ENCODE measurements at regions not wholly inside any gene's neighbourhood (a gene's known extent, or its start where the extent isn't known, plus 50 kb on each side); places are given as distances from the start of the nearest gene placed in this dataset.

GRCh38 chr15:95644100-95644875, 686.2 kb upstream of the NR2F2 start:
- DNase-seq (ENCODE audit: low read depth in 2 of 2): no peak

DNA sequence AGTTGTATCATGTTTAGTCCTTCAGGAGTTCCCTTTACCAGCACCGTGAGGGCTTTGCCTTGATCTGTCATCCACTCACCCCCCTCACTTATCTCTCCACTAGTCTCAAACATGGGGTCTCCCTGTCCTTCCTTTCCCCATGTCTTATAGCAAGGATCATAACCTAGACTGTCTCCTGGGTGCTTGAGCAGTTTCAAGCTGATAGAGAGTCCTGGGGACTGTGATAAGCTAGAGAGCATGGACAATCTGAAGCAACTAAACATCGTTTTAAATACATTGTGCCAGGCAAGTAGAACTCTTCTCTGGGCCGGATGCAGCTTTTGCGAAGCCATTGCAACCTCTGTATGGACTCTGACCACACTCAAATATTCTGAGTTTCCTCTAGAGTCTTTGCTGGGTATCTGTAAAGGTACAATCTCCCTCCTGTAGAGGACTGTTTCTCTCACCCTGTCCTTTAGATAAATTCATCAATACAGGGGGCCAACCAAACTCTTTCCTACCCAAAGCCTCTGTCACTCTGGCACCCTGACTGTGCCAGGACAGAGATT, 684.6 kb upstream of the NR2F2 start:
- DNase-seq (ENCODE audit: low read depth in 2 of 2): no peak

- DNase-seq (ENCODE audit: low read depth in 2 of 2): no peak
Measured at GRCh38 chr15:95646484-95647273, 683.8 kb upstream of the NR2F2 start.

DNA sequence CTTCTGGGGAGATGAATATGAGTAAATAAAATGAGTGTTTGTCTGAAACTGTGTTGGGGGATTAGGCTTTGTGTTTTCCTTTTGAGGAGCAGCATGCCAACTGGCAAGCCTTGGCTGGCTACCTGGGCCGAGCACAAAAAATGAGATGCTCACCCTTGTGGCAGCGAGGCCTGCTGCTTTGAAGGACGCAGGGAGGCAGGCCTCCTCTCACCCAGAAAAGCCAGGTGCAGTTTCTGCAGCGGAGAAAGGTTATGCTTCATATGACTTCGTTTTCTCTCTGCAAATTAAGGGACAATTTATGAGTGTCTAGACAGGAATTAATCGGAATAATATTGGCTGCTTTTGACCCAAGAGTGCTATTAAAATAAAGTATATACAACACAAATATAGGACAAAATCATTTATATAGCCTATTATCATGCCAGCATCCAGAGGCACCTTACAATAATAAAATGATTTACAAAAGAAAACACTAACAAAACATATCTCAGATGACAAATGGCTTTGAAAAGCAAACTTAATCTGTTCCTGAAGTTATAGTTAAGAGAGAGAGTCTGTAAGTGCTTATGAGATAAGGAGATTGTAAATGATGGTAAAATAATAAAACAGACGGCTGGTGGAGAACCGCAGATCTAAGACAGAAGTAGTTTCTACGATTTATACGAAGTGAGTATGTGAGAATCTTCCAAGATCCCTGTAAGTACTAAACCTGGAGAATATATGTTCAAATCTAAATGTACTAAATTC, 682.8 kb upstream of the NR2F2 start:
- no peak for DNase-seq (ENCODE audit: low read depth in 2 of 2)

GRCh38 chr15:95653361-95653805, 677.1 kb upstream of the NR2F2 start:
- DNase-seq (ENCODE audit: low read depth in 2 of 2): no peak

DNA sequence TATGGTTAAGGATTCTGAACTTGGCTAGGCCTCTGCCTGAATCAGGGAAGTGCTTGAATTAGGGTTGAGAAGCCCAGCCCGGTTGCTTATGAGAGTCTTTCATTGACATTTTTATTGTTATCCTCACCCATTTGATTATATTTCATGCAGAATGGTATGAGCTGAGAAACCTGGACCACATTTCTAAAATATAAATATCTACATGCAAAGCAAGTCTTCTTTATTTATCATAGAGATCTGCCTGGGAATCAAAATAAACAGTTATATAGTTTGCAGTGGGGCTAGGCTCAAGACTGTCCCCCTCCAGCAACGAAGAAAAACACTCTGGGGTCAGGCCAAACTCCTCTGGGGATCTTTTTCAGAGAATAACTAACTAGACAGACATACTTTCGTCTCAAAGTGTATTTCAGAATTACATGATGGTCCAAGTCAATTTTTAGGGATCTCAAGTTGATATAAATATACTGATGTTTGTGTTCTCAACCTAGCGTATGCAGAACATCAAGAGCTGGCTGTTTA, 675.4 kb upstream of the NR2F2 start:
- no peak for DNase-seq (ENCODE audit: low read depth in 2 of 2)

- no peak for DNase-seq (ENCODE audit: low read depth in 2 of 2)
Measured at GRCh38 chr15:95656595-95656994, 673.9 kb upstream of the NR2F2 start.

DNA sequence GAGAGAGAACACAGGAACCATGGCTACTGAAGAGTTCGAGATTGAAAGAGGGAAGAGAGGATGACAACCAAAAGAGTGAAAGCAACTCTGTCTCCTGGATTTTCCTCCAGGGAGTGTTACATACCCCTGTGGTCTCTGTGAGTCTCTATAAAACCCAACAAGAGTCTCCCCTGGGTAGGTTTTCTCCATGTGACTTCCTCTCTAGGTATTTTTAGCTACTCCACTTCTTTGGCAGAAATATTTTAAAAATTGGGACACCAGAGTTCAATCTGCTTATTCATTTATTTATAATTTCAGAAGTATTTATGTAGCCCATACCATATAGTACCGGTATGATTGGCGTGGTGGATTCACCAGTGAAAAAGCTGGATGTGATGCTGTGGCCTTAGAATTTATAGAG, 671.7 kb upstream of the NR2F2 start:
- no peak for DNase-seq (ENCODE audit: low read depth in 2 of 2)

GRCh38 chr15:95659656-95660055, 670.8 kb upstream of the NR2F2 start:
- DNase-seq (ENCODE audit: low read depth in 2 of 2): no peak

- no peak for DNase-seq (ENCODE audit: low read depth in 2 of 2)
Measured at GRCh38 chr15:95662638-95663037, 667.9 kb upstream of the NR2F2 start.

GRCh38 chr15:95663156-95664100, 667.1 kb upstream of the NR2F2 start:
- DNase-seq (ENCODE audit: low read depth in 2 of 2): no peak

- no peak for DNase-seq (ENCODE audit: low read depth in 2 of 2)
Measured at GRCh38 chr15:95664450-95664849, 666.0 kb upstream of the NR2F2 start.

GRCh38 chr15:95669146-95669922, 661.2 kb upstream of the NR2F2 start:
- no peak for DNase-seq (ENCODE audit: low read depth in 2 of 2)

- DNase-seq (ENCODE audit: low read depth in 2 of 2): no peak
Measured at GRCh38 chr15:95674031-95674430, 656.5 kb upstream of the NR2F2 start.

DNA sequence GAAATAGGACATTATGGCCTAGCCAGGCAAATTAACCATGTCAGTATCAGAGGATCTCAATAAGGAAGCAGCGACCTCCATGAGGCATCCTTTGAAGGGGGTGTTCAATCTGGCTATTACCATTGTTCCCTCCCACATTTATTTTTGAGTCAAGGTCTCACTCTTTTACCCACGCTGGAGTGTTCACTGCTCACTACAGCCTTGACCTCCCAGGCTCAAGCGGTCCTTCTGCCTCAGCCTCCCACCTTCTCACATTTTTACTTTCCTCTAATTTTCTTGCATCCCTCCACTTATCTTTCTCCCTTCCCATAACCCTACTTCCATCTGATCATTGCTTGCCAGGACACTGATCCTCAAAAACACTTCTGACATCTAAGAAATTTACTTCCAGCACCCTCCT, 654.0 kb upstream of the NR2F2 start:
- no peak for DNase-seq (ENCODE audit: low read depth in 2 of 2)

- DNase-seq (ENCODE audit: low read depth in 2 of 2): no peak
Measured at GRCh38 chr15:95679847-95680582, 650.5 kb upstream of the NR2F2 start.

- DNase-seq (ENCODE audit: low read depth in 2 of 2): no peak
Measured at GRCh38 chr15:95680728-95681127, 649.8 kb upstream of the NR2F2 start.

DNA sequence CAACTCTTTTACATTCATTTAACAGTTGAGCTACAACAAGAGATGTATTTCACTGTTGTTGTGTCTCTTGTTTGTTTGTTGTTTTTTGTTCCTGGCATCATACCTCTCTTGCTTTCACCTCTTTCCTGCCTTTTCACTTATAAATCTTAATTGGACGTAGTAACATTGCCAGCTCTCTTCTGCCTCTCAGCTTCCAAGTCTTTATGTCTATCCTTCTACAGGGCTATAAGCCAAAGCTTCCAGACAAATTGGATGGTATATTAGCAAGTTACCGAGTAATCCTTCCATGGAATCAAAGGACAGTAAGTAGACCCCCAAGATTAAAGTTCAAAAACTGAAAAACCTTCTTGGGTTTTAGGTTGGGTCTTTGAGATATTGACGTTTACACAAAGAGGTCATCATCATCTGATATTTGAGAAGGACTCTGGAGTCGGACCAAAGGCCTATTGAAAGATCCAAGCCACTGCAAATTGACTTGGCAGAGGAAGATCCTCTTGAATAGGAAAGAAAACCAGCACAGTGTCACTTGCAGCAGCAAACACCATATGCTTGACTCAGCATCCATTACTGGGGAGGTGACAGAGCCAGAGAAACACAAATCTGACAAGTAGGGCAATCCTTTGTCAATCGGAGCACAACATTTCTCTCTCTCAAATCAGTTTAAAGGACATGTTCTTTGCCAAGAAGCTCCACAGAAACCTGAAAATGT, 648.5 kb upstream of the NR2F2 start:
- no peak for DNase-seq (ENCODE audit: low read depth in 2 of 2)

DNA sequence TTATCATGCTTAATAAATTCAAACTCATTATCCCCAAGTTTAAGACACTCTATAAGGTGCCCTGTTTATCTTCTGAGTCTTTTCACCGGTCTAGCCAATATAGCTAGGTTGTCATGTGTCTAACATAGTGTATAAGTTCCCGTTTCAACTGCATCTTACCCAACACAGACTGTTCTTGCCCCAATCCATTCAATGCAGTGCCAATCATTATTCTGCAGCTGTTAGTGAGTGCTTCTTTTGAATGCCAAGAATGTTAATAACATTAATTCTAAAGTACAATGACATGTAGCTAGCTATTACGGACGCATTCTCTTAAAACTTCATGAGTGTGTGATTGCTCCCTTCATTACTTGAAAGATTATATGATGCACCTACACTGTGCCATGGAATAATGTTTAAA, 646.4 kb upstream of the NR2F2 start:
- DNase-seq (ENCODE audit: low read depth in 2 of 2): no peak
